Kidney epithelial cell (primary cell): ENCODE measurements at regions not wholly inside any gene's neighbourhood (a gene's known extent, or its start where the extent isn't known, plus 50 kb on each side); places are given as distances from the start of the nearest gene placed in this dataset.

ENCODE experiments used
- DNase-seq: peaks from one replicate; pipeline ENCODE4 v3.0.0-alpha.2; 2010; ENCODE audit warnings: low read depth
- H3K27me3 ChIP-seq: 2 replicates; pipeline ENCODE4 v1.6.0; 2011; ENCODE audit warnings: low read length; ENCODE audit not compliant: control insufficient read depth, insufficient read depth
- H3K36me3 ChIP-seq: 2 replicates; pipeline ENCODE4 v1.5.1; 2011; ENCODE audit warnings: low read length; ENCODE audit not compliant: control insufficient read depth, insufficient read depth
- H3K4me3 ChIP-seq: 2 replicates; pipeline ENCODE4 v1.5.1; 2011; ENCODE audit warnings: low read depth, mild to moderate bottlenecking, control low read depth, low read length
- TF ChIP-seq, protein P1 (sequence below): IDR thresholded peaks from 2 replicates; pipeline ENCODE4 v1.5.1; 2011; ENCODE audit warnings: mild to moderate bottlenecking, moderate library complexity, low read length, control low read depth, inconsistent platforms; ENCODE audit not compliant: insufficient read depth, poor library complexity, severe bottlenecking

DNA sequence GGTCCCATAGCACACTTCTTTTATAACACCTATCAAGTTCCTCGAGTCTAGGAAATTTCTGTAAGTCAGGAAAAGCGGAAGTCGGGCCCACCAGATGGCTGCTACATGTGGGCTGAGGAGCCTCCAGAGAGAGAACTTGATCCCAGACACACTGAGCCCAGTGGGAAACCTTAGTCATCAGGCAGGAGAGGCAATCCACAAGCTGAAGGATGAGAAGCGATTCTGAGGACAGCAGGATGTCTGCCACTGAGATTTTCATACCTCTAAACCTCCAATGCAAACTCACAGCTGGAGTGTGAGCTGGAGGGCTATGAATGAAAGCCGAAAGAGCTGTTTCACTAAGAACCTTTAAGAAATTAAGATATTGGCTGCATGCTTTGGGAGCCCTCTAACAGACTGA, 52.6 kb upstream of the PDHA1 start:
- no peak overlapping the region for H3K4me3 ChIP-seq
- TF ChIP-seq, protein P1, sequence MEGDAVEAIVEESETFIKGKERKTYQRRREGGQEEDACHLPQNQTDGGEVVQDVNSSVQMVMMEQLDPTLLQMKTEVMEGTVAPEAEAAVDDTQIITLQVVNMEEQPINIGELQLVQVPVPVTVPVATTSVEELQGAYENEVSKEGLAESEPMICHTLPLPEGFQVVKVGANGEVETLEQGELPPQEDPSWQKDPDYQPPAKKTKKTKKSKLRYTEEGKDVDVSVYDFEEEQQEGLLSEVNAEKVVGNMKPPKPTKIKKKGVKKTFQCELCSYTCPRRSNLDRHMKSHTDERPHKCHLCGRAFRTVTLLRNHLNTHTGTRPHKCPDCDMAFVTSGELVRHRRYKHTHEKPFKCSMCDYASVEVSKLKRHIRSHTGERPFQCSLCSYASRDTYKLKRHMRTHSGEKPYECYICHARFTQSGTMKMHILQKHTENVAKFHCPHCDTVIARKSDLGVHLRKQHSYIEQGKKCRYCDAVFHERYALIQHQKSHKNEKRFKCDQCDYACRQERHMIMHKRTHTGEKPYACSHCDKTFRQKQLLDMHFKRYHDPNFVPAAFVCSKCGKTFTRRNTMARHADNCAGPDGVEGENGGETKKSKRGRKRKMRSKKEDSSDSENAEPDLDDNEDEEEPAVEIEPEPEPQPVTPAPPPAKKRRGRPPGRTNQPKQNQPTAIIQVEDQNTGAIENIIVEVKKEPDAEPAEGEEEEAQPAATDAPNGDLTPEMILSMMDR: no peak
- no peaks in the 10 kb centered on the region for H3K36me3 ChIP-seq
- no peaks in the 10 kb centered on the region for H3K27me3 ChIP-seq
- no peak for DNase-seq

DNA sequence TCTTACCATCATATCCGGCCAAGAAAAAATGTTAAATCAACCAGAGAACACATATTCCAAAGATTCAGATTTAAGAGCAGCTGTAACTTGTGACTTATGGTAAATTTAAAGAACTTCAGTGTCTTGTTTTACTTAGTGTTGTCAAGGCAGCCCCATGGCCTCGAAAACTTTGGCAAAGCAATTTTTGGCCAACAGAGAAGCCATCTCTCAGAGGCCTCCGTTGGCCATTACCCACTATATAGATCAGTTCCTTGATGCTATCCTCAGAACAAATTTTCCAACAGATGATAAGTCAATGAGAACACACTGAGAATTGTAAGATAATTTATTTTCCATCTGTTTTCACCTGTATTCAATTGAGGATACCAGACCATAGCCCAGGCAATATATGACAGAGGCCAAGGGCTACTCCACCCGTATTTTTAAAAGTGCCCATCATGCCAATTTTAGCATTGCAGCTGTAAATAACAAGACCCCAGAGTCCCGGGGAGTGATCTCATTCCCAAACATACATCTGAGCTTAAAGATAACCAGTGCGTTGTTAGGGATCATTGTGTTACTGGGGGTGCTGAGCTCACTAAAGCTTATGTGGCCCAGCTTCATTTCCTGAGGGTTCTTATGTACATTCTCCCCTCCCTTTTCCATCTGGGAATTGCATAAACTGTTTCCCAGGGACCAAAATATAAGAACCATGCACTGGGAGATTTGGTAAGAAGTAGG, 50.0 kb upstream of the PDHA1 start:
- H3K36me3 ChIP-seq: no peaks in the 10 kb centered on the region
- H3K27me3 ChIP-seq: no peaks in the 10 kb centered on the region
- no peak overlapping the region for H3K4me3 ChIP-seq
- DNase-seq: no peak
- TF ChIP-seq, protein P1: no peak
